ENCODE measurements at regions not wholly inside any gene's neighbourhood (a gene's known extent, or its start where the extent isn't known, plus 50 kb on each side); places are given as distances from the start of the nearest gene placed in this dataset.

GRCh38 chr12:92574051-92574783 is 128.6 kb upstream of the PLEKHG7 start:
- H3K27me3 ChIP-seq (replicated peaks; ENCODE audit: insufficient read depth) = no peaks in the 10 kb centered on the region
- DNase-seq (ENCODE audit: low spot score) (no peak), ATAC-seq (ENCODE audit: insufficient number of reproducible peaks, low FRiP score, low read depth) (no peak)
- no peak overlapping the region for H3K4me3 ChIP-seq
- no peaks in the 10 kb centered on the region for H3K36me3 ChIP-seq
- TF ChIP-seq CTCF (IDR thresholded peaks at IDR 0.05) = no peak
- H3K4me1 ChIP-seq (ENCODE audit: control insufficient read depth in 1 of 2, low read depth in 2 of 2) = no peaks in the 10 kb centered on the region
- no peak overlapping the region for H3K27ac ChIP-seq
- H3K9me3 ChIP-seq = no peaks in the 10 kb centered on the region

- Histone ChIP-seq H3K4me3 (no peak overlapping the region), H3K4me1 (ENCODE audit: control insufficient read depth in 1 of 2, low read depth in 2 of 2) (no peaks in the 10 kb centered on the region), H3K36me3 (no peaks in the 10 kb centered on the region), H3K9me3 (no peaks in the 10 kb centered on the region), H3K27me3 (replicated peaks; ENCODE audit: insufficient read depth) (no peaks in the 10 kb centered on the region), H3K27ac (no peak overlapping the region)
- TF ChIP-seq CTCF (IDR thresholded peaks at IDR 0.05) = no peak
- DNase-seq (ENCODE audit: low spot score) = no peak
- ATAC-seq (ENCODE audit: insufficient number of reproducible peaks, low FRiP score, low read depth) = no peak
Measured at GRCh38 chr12:92573104-92573503, 129.7 kb upstream of the PLEKHG7 start.

- Histone ChIP-seq H3K4me3 (no peak overlapping the region), H3K9me3 (no peaks in the 10 kb centered on the region), H3K4me1 (ENCODE audit: control insufficient read depth in 1 of 2, low read depth in 2 of 2) (no peaks in the 10 kb centered on the region), H3K27me3 (replicated peaks; ENCODE audit: insufficient read depth) (no peaks in the 10 kb centered on the region), H3K36me3 (no peaks in the 10 kb centered on the region), H3K27ac (no peak overlapping the region)
- no peak for ATAC-seq (ENCODE audit: insufficient number of reproducible peaks, low FRiP score, low read depth)
- DNase-seq (ENCODE audit: low spot score) = no peak
- no peak for TF ChIP-seq CTCF (IDR thresholded peaks at IDR 0.05)
Measured at GRCh38 chr12:92571844-92572543, 130.8 kb upstream of the PLEKHG7 start.

GRCh38 chr12:92571169-92571568 is 131.6 kb upstream of the PLEKHG7 start:
- H3K4me3 ChIP-seq = no peak overlapping the region
- DNase-seq (ENCODE audit: low spot score) = no peak
- TF ChIP-seq CTCF (IDR thresholded peaks at IDR 0.05) = no peak
- H3K4me1 ChIP-seq (ENCODE audit: control insufficient read depth in 1 of 2, low read depth in 2 of 2) = no peaks in the 10 kb centered on the region
- no peaks in the 10 kb centered on the region for H3K27me3 ChIP-seq (replicated peaks; ENCODE audit: insufficient read depth)
- no peaks in the 10 kb centered on the region for H3K36me3 ChIP-seq
- no peak overlapping the region for H3K27ac ChIP-seq
- no peak for ATAC-seq (ENCODE audit: insufficient number of reproducible peaks, low FRiP score, low read depth)
- no peaks in the 10 kb centered on the region for H3K9me3 ChIP-seq

GRCh38 chr12:92570056-92570753 is 132.6 kb upstream of the PLEKHG7 start:
- H3K27me3 ChIP-seq (replicated peaks; ENCODE audit: insufficient read depth) = no peaks in the 10 kb centered on the region
- H3K9me3 ChIP-seq = no peaks in the 10 kb centered on the region
- H3K27ac ChIP-seq = no peak overlapping the region
- TF ChIP-seq CTCF (IDR thresholded peaks at IDR 0.05) = peak; percentile 74
- ATAC-seq (ENCODE audit: insufficient number of reproducible peaks, low FRiP score, low read depth) (peak; percentile 23), DNase-seq (ENCODE audit: low spot score) (peak; percentile 27)
- H3K36me3 ChIP-seq = no peaks in the 10 kb centered on the region
- no peaks in the 10 kb centered on the region for H3K4me1 ChIP-seq (ENCODE audit: control insufficient read depth in 1 of 2, low read depth in 2 of 2)
- H3K4me3 ChIP-seq = no peak overlapping the region
